Left lung (tissue), 4 donors: ENCODE measurements at regions not wholly inside any gene's neighbourhood (a gene's known extent, or its start where the extent isn't known, plus 50 kb on each side); places are given as distances from the start of the nearest gene placed in this dataset.

Experiments used
- ATAC-seq: fragments of 200-7000 bp; cut with Tn5 transposase; one replicate; pipeline ENCODE4 v1.9.1; 2020; ENCODE audit warnings: moderate library complexity
- DNase-seq, 4 donors: peaks; one replicate each; pipeline ENCODE4 v3.0.0-alpha.2; 2013 to 2020
- H3K27ac ChIP-seq, 2 donors: fragments of 200-600 bp; sonication (generic) in 1 of 2; one replicate each; pipeline versions ENCODE4 v1.5.0 to v1.8.0; 2020 to 2021
- H3K27me3 ChIP-seq, 2 donors: fragments of 200-600 bp; sonication (generic) in 1 of 2; one replicate each; pipeline versions ENCODE4 v1.5.0 to v1.8.0; 2020 to 2021
- H3K36me3 ChIP-seq, 2 donors: fragments of 200-600 bp; sonication (generic) in 1 of 2; one replicate each; pipeline versions ENCODE4 v1.5.0 to v1.8.0; 2020 to 2021
- H3K4me1 ChIP-seq, 2 donors: fragments of 200-600 bp; one replicate each; pipeline ENCODE4 v1.8.0; 2021
- H3K4me3 ChIP-seq, 2 donors: fragments of 200-600 bp; sonication (generic) in 1 of 2; one replicate each; pipeline versions ENCODE4 v1.5.0 to v1.8.0; 2020 to 2021; ENCODE audit warnings: mild to moderate bottlenecking in 1 of 2
- H3K9me3 ChIP-seq, 2 donors: fragments of 200-600 bp; sonication (generic) in 1 of 2; one replicate each; pipeline versions ENCODE4 v1.5.0 to v1.8.0; 2020 to 2021
- CTCF ChIP-seq, 2 donors: fragments of 200-600 bp; sonication (generic) in 1 of 2; IDR thresholded peaks; one replicate each; pipeline versions ENCODE4 v1.5.0 to v1.8.0; 2021; ENCODE audit warnings: antibody characterized with exemption in 2 of 2
- intact Hi-C, 2 donors: fragments of 100-400 bp; cut with DNase I; formaldehyde crosslinking; loops; one replicate each; pipeline versions ENCODE4 v1.11.2 to v1.14.2; 2022
- donor health status: DM: no; HTN: yes; CAD: no.
- donor health status: DM: no; HTN: no; CAD: no.

- DNase-seq (no peak), ATAC-seq (no peak)
- intact Hi-C loops = no loop called here
- no peak overlapping the region for H3K4me3 ChIP-seq
- no peak for TF ChIP-seq CTCF (IDR thresholded peaks at IDR 0.05)
- H3K27me3 ChIP-seq = no peaks in the 10 kb centered on the region
- H3K9me3 ChIP-seq = no peaks in the 10 kb centered on the region
- no peaks in the 10 kb centered on the region for H3K4me1 ChIP-seq
- H3K27ac ChIP-seq = no peak overlapping the region
- H3K36me3 ChIP-seq = no peaks in the 10 kb centered on the region
Observed at GRCh38 chrX:78603908-78604307, 55.2 kb downstream of the RTL3 start.

DNA sequence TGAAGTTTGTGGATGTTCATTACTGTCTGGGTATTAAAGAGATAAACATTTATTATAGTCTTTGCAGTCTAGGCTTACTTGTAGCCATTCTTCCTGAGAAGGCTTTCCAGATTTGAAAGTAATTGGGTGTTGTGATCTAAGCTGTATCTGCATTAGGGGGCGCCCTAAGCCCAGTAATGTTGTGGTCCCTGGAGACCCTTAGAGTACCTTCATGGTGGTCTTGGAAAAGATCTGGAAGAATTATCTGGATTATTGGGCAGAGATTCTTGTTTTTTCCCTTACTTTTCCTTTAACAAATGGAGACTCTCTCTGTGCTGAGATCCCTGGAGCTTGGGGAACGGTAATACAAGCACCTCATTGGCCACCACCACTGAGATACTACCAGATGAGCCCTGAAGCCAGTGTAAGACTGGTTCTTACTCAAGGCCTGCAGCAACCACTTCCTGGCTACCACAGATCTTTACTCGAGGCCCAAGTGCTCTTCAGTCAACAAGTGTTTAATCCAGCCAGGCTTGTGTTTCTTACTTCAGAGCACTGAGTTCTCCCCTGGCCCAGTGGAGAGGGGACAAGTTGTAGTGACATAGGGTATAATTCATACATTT, 63.1 kb downstream of the RTL3 start:
- no peak for DNase-seq
- intact Hi-C loops = no loop called here

GRCh38 chrX:78593701-78594100, 65.4 kb downstream of the RTL3 start:
- DNase-seq = no peak

More for the DNA sequence above, 63.1 kb downstream of the RTL3 start:
- no peaks in the 10 kb centered on the region for H3K36me3 ChIP-seq
- no peak for TF ChIP-seq CTCF (IDR thresholded peaks at IDR 0.05)
- no peaks in the 10 kb centered on the region for H3K4me1 ChIP-seq
- no peak overlapping the region for H3K27ac ChIP-seq
- peak; percentile 83 for ATAC-seq
- H3K4me3 ChIP-seq = no peak overlapping the region
- H3K9me3 ChIP-seq = no peaks in the 10 kb centered on the region
- H3K27me3 ChIP-seq = no peaks in the 10 kb centered on the region

DNA sequence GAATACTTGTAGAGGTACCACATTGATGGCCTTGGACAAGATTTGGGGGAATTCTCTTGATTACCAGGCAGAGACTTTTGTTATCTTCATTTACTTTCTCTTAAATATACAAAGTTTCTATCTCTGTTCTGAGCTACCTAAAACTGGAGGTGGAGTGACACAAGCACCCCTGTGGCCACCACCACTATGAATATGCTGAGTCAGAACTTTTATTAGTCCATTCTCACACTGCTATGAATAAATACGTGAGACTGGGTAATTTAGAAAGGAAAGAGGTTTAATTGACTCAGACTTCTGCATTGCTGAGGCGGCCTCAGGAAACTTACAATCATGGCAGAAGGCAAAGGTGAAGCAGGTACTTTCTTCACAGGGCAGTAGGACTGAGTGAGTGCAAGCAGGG, 67.1 kb downstream of the RTL3 start:
- no peak overlapping the region for H3K4me3 ChIP-seq
- no peaks in the 10 kb centered on the region for H3K4me1 ChIP-seq
- no peak for TF ChIP-seq CTCF (IDR thresholded peaks at IDR 0.05)
- H3K36me3 ChIP-seq = no peaks in the 10 kb centered on the region
- no peak for ATAC-seq
- H3K27ac ChIP-seq = no peak overlapping the region
- no peaks in the 10 kb centered on the region for H3K27me3 ChIP-seq
- no peaks in the 10 kb centered on the region for H3K9me3 ChIP-seq
- DNase-seq = no peak
- intact Hi-C loops = no loop called here

More at GRCh38 chrX:78593701-78594100, 65.4 kb downstream of the RTL3 start:
- Histone ChIP-seq H3K27me3 (no peaks in the 10 kb centered on the region), H3K4me1 (no peaks in the 10 kb centered on the region), H3K4me3 (no peak overlapping the region), H3K36me3 (no peaks in the 10 kb centered on the region), H3K27ac (no peak overlapping the region), H3K9me3 (no peaks in the 10 kb centered on the region)
- no peak for ATAC-seq
- TF ChIP-seq CTCF (IDR thresholded peaks at IDR 0.05) = no peak
- intact Hi-C loops = no loop called here

- H3K9me3 ChIP-seq = no peaks in the 10 kb centered on the region
- no peak for DNase-seq
- no peaks in the 10 kb centered on the region for H3K27me3 ChIP-seq
- no peak for TF ChIP-seq CTCF (IDR thresholded peaks at IDR 0.05)
- no peaks in the 10 kb centered on the region for H3K36me3 ChIP-seq
- H3K27ac ChIP-seq = no peak overlapping the region
- intact Hi-C loops = no loop called here
- no peak overlapping the region for H3K4me3 ChIP-seq
- no peak for ATAC-seq
- no peaks in the 10 kb centered on the region for H3K4me1 ChIP-seq
Observed at GRCh38 chrX:78574306-78574705, 84.8 kb downstream of the RTL3 start.
